GM23338 (cell line): ENCODE measurements at regions not wholly inside any gene's neighbourhood (a gene's known extent, or its start where the extent isn't known, plus 50 kb on each side); places are given as distances from the start of the nearest gene placed in this dataset.

ENCODE experiments used
- ATAC-seq: fragments of 200-7000 bp; cut with Tn5 transposase; 3 replicates; pipeline ENCODE4 v1.9.1; 2020
- DNase-seq: peaks from one replicate; pipeline ENCODE4 v3.0.0-alpha.2; 2015; ENCODE audit warnings: low spot score
- H2AFZ ChIP-seq: fragments of 200-600 bp; sonication (generic); 2 replicates; pipeline ENCODE4 v1.8.0; 2016; ENCODE audit warnings: antibody characterized with exemption, mild to moderate bottlenecking, moderate library complexity
- H3F3A ChIP-seq: fragments of 200-600 bp; sonication (generic); replicated peaks from 2 replicates; pipeline ENCODE4 v1.8.0; 2017; ENCODE audit warnings: antibody characterized with exemption, mixed run types, low read depth
- H3K27ac ChIP-seq: fragments of 200-600 bp; sonication (generic); 2 replicates; pipeline ENCODE4 v1.6.1; 2016; ENCODE audit warnings: low read depth
- H3K27me3 ChIP-seq: fragments of 200-600 bp; sonication (generic); 2 replicates; pipeline ENCODE4 v1.8.0; 2016; ENCODE audit warnings: mild to moderate bottlenecking, mixed run types, moderate library complexity; ENCODE audit not compliant: insufficient read depth
- H3K36me3 ChIP-seq: fragments of 200-600 bp; sonication (generic); 2 replicates; pipeline ENCODE4 v1.8.0; 2016; ENCODE audit warnings: mild to moderate bottlenecking; ENCODE audit not compliant: insufficient read depth
- H3K4me1 ChIP-seq: fragments of 200-600 bp; sonication (generic); 2 replicates; pipeline ENCODE4 v1.8.0; 2016; ENCODE audit warnings: mild to moderate bottlenecking, moderate library complexity; ENCODE audit not compliant: insufficient read depth
- H3K4me2 ChIP-seq: fragments of 200-600 bp; sonication (generic); 2 replicates; pipeline ENCODE4 v1.7.1; 2017; ENCODE audit warnings: mixed run types
- H3K4me3 ChIP-seq: fragments of 200-600 bp; sonication (generic); 2 replicates; pipeline ENCODE4 v1.6.1; 2016; ENCODE audit warnings: mixed run types
- H3K79me2 ChIP-seq: fragments of 200-600 bp; sonication (generic); replicated peaks from 2 replicates; pipeline ENCODE4 v1.8.0; 2017; ENCODE audit warnings: mild to moderate bottlenecking; ENCODE audit not compliant: insufficient read depth
- H3K9me2 ChIP-seq: fragments of 200-600 bp; sonication (generic); 2 replicates; pipeline ENCODE4 v1.8.0; 2017; ENCODE audit not compliant: insufficient read depth
- H4K20me1 ChIP-seq: fragments of 200-600 bp; sonication (generic); replicated peaks from 2 replicates; pipeline ENCODE4 v1.8.0; 2017; ENCODE audit warnings: mild to moderate bottlenecking; ENCODE audit not compliant: insufficient read depth
- H3K27ac Mint-ChIP-seq: 2 replicates; pipeline ENCODE4 v1.8.0; 2020; ENCODE audit warnings: inconsistent platforms, mild to moderate bottlenecking, moderate library complexity, mixed read lengths
- H3K27me3 Mint-ChIP-seq: 3 replicates; pipeline ENCODE4 v1.8.0; 2022; ENCODE audit warnings: low read depth, mild to moderate bottlenecking, moderate library complexity, mixed read lengths, inconsistent platforms; ENCODE audit not compliant: insufficient read depth, poor library complexity
- H3K36me3 Mint-ChIP-seq: 3 replicates; pipeline ENCODE4 v1.8.0; 2021; ENCODE audit warnings: low read depth, mild to moderate bottlenecking, inconsistent platforms, moderate library complexity, mixed read lengths
- H3K4me1 Mint-ChIP-seq: 3 replicates; pipeline ENCODE4 v1.8.0; 2020; ENCODE audit warnings: mild to moderate bottlenecking, inconsistent platforms, mixed read lengths
- H3K4me3 Mint-ChIP-seq: 3 replicates; pipeline ENCODE4 v1.8.0; 2021; ENCODE audit warnings: moderate library complexity, mild to moderate bottlenecking, inconsistent platforms, mixed read lengths
- H3K9me3 Mint-ChIP-seq: 3 replicates; pipeline ENCODE4 v1.8.0; 2020; ENCODE audit warnings: moderate library complexity, mild to moderate bottlenecking, inconsistent platforms, mixed read lengths
- CREB1 ChIP-seq: fragments of 250-450 bp; sonication (Bioruptor Pico); IDR thresholded peaks from 2 replicates; pipeline ENCODE4 v1.5.0; 2020; ENCODE audit warnings: low read depth, mild to moderate bottlenecking, moderate library complexity
- CTCF ChIP-seq, 2 experiments: fragments of 200-600 bp in 1 of 2; sonication (generic) in 1 of 2; conservative IDR thresholded peaks; 2 replicates each; pipeline versions ENCODE4 v1.5.1 to v1.6.1; 2016 to 2017; ENCODE audit warnings: antibody characterized with exemption in 2 of 2, low read depth in 2 of 2, mild to moderate bottlenecking in 2 of 2, moderate library complexity in 1 of 2
- EZH2 ChIP-seq: fragments of 200-600 bp; sonication (generic); IDR thresholded peaks from one replicate; pipeline ENCODE4 v1.8.0; 2017; ENCODE audit warnings: antibody characterized with exemption, mild to moderate bottlenecking, low read depth; ENCODE audit not compliant: unreplicated experiment
- EZH2phosphoT487 ChIP-seq: fragments of 200-600 bp; sonication (generic); IDR thresholded peaks from one replicate; pipeline ENCODE4 v1.8.1; 2018; ENCODE audit warnings: antibody characterized with exemption; ENCODE audit not compliant: unreplicated experiment
- JUNB ChIP-seq: IDR thresholded peaks from one replicate; pipeline ENCODE4 v1.6.1; 2016; ENCODE audit warnings: antibody characterized with exemption; ENCODE audit not compliant: unreplicated experiment
- NANOG ChIP-seq: IDR thresholded peaks from 2 replicates; pipeline ENCODE4 v1.6.1; 2016; ENCODE audit warnings: antibody characterized with exemption, borderline replicate concordance
- POLR2AphosphoS5 ChIP-seq: IDR thresholded peaks from 2 replicates; pipeline ENCODE4 v1.6.1; 2016; ENCODE audit warnings: antibody characterized with exemption, low read depth
- REST ChIP-seq: IDR thresholded peaks from one replicate; pipeline ENCODE4 v1.6.1; 2018; ENCODE audit warnings: antibody characterized with exemption; ENCODE audit not compliant: unreplicated experiment
- STAT1 ChIP-seq: IDR thresholded peaks from one replicate; pipeline ENCODE4 v1.6.1; 2016; ENCODE audit warnings: antibody characterized with exemption; ENCODE audit not compliant: unreplicated experiment
- ZNF114 ChIP-seq: fragments of 250-450 bp; sonication (Bioruptor Pico); IDR thresholded peaks from 2 replicates; pipeline ENCODE4 v1.5.0; 2020; ENCODE audit warnings: mild to moderate bottlenecking, moderate library complexity
- ZNF331 ChIP-seq: fragments of 250-450 bp; sonication (Bioruptor Pico); IDR thresholded peaks from 2 replicates; pipeline ENCODE4 v1.5.0; 2020; ENCODE audit warnings: low read depth, mild to moderate bottlenecking, moderate library complexity
- ZNF462 ChIP-seq: fragments of 250-450 bp; sonication (Bioruptor Pico); IDR thresholded peaks from 2 replicates; pipeline ENCODE4 v1.5.0; 2020; ENCODE audit warnings: mild to moderate bottlenecking, moderate library complexity
- TF ChIP-seq, protein P1 (sequence below): IDR thresholded peaks from 2 replicates; pipeline ENCODE4 v1.6.1; 2016; ENCODE audit warnings: antibody characterized with exemption

DNA sequence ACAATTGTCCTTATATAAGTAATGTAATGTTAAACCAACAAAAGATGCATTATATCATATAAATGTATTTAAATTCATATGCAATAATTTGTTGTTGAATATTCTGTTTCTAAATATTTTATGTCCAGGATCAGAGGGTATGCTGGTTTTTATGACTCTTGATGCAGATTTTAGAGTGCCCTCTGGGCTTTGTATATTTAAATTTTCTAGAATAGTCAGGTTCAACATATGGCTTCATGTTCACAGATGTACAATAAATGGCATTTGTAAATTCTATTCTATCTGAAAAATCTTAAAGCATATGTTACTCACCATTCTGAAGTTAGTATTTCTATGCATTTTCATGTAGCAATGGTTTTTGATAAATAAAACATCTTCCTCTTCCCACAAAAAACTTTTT, 1555.4 kb downstream of the PCDH18 start:
- no peaks in the 10 kb centered on the region for H3K27me3 Mint-ChIP-seq

More for the DNA sequence above, 1555.4 kb downstream of the PCDH18 start:
- H3K27ac ChIP-seq: no peak overlapping the region
- no peaks in the 10 kb centered on the region for H3F3A ChIP-seq
- Mint-ChIP-seq H3K27ac (no peak overlapping the region), H3K9me3 (no peaks in the 10 kb centered on the region), H3K4me1 (no peaks in the 10 kb centered on the region), H3K4me3 (no peak overlapping the region), H3K36me3 (no peaks in the 10 kb centered on the region)
- H3K4me2 ChIP-seq: no peak overlapping the region
- 0 out of 2 replicates have a peak, but pooled peaks cover 3% of the 10 kb centered on the region for H3K9me2 ChIP-seq
- H3K4me3 ChIP-seq: no peak overlapping the region
- no peak for TF ChIP-seq NANOG
- TF ChIP-seq POLR2AphosphoS5: no peak
- no peak for TF ChIP-seq EZH2
- TF ChIP-seq, protein P1, sequence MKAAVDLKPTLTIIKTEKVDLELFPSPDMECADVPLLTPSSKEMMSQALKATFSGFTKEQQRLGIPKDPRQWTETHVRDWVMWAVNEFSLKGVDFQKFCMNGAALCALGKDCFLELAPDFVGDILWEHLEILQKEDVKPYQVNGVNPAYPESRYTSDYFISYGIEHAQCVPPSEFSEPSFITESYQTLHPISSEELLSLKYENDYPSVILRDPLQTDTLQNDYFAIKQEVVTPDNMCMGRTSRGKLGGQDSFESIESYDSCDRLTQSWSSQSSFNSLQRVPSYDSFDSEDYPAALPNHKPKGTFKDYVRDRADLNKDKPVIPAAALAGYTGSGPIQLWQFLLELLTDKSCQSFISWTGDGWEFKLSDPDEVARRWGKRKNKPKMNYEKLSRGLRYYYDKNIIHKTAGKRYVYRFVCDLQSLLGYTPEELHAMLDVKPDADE: no peak
- no peak for TF ChIP-seq ZNF331 (CRISPR knock-in tag)
- no peak for TF ChIP-seq CREB1
- TF ChIP-seq STAT1: no peak
- TF ChIP-seq ZNF114: no peak
- TF ChIP-seq EZH2phosphoT487: no peak
- TF ChIP-seq REST: no peak
- TF ChIP-seq CTCF (conservative IDR thresholded peaks at IDR 0.05; ENCODE audit: low read depth in 2 of 2): no peak
- TF ChIP-seq JUNB: no peak
- TF ChIP-seq ZNF462 (CRISPR knock-in tag): no peak
- H2AFZ ChIP-seq: no peak overlapping the region
- H3K27me3 ChIP-seq: no peaks in the 10 kb centered on the region
- H4K20me1 ChIP-seq: no peaks in the 10 kb centered on the region
- H3K36me3 ChIP-seq: no peaks in the 10 kb centered on the region
- H3K4me1 ChIP-seq: no peaks in the 10 kb centered on the region
- no peaks in the 10 kb centered on the region for H3K79me2 ChIP-seq
- ATAC-seq (no peak), DNase-seq (no peak)
